ENCODE measurements at regions not wholly inside any gene's neighbourhood (a gene's known extent, or its start where the extent isn't known, plus 50 kb on each side); places are given as distances from the start of the nearest gene placed in this dataset.
"Not testable (repeated sequence)": the region's sequence is repeated elsewhere in the genome, so short reads cannot be mapped to it uniquely, and the experiment has no call there.

- TF ChIP-seq SUZ12 (IDR thresholded peaks at IDR 0.05); FOXA1 (IDR thresholded peaks at IDR 0.05); CTBP1 (IDR thresholded peaks at IDR 0.05; ENCODE audit: borderline replicate concordance); ELF4 (IDR thresholded peaks at IDR 0.05); SP1 (IDR thresholded peaks at IDR 0.05); FOXK2 (IDR thresholded peaks at IDR 0.05): not testable (repeated sequence)
- TF ChIP-seq, protein P1, sequence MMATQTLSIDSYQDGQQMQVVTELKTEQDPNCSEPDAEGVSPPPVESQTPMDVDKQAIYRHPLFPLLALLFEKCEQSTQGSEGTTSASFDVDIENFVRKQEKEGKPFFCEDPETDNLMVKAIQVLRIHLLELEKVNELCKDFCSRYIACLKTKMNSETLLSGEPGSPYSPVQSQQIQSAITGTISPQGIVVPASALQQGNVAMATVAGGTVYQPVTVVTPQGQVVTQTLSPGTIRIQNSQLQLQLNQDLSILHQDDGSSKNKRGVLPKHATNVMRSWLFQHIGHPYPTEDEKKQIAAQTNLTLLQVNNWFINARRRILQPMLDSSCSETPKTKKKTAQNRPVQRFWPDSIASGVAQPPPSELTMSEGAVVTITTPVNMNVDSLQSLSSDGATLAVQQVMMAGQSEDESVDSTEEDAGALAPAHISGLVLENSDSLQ (IDR thresholded peaks at IDR 0.05): not testable (repeated sequence)
Observed at GRCh38 chr16:88260881-88261665, 121.7 kb upstream of the ZNF469 start.
